Stimulated activated CD4-positive, alpha-beta T cell treated with anti-CD3 and anti-CD28 coated beads, Interleukin-1b, Interleukin-23, amount 100 ng/mL, for 1 hour (primary cell): ENCODE measurements at regions not wholly inside any gene's neighbourhood (a gene's known extent, or its start where the extent isn't known, plus 50 kb on each side); places are given as distances from the start of the nearest gene placed in this dataset.

Experiments
- DNase-seq, 2 donors: peaks; one replicate each; pipeline ENCODE4 v3.0.0-alpha.2; 2020; ENCODE audit warnings: low read depth in 2 of 2

GRCh38 chrX:39504850-39505259, 592.9 kb downstream of the BCOR start:
- no peak for DNase-seq

GRCh38 chrX:39506131-39506530, 591.6 kb downstream of the BCOR start:
- DNase-seq, result no peak

GRCh38 chrX:39507034-39507433, 590.7 kb downstream of the BCOR start:
- no peak for DNase-seq

- no peak for DNase-seq
These were observed 590.0 kb downstream of the BCOR start for GRCh38 chrX:39507617-39508299.

- DNase-seq, result no peak
These were observed 589.5 kb downstream of the BCOR start for GRCh38 chrX:39508300-39508692.

DNA sequence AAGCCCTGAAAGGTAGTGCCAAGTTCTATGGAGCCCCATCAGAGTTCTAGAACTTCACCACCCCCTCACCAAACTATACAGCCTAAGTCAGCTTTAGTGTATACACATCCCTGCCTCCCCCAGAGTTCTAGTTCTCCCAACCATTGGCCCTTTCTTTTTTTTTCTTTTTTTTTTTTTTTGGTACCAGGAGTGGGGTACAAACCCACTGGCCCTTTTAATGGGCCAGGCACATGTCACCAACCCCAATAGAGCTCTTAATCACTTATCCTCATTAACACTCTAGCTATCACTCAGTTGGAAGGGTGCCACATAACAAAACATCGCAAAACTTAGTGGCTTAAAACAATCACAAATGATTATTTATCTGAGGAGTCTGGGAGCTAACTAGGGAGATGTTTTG, 588.6 kb downstream of the BCOR start:
- DNase-seq, result no peak

DNA sequence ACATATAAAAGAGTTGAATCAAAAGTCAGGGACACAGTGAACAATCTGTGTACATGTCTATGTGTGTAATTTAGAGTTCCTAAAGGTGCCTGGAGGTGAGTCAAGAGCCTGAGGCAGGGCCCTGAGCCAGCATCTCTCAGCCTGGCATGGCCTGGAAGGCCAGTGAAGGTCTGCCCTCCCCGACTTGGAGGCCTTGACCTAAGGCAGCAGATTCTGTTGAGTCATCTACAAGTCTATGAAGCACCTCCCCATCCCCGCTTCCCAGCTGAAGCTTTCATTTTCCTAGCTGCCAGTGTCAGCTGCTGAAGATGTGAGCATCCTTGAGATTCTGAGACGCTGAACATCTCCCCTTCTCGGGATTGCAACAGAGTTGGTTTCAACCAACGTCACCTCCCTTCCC, 583.9 kb downstream of the BCOR start:
- DNase-seq, result no peak

DNA sequence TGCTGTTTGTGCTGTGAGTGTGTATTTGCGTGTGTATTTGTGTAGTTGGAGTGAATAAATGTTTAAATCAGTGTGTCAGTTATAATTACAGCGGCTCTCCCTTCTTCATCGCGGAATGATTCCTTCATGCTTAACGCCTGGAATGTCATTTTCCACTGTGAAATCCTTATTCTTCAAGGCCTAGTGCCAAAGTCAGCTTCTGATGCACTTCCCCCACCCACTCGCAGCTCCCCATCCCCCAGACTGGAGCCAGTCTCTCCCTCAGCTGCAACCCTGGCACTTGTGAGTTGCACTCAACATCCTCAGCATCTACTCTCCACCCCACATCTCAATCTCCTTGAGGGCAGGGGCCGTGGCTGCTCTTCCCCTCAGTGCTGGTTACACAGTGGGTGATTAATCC, 583.0 kb downstream of the BCOR start:
- no peak for DNase-seq

- DNase-seq, result no peak
These were observed 581.3 kb downstream of the BCOR start for GRCh38 chrX:39516427-39516841.

- DNase-seq, result no peak
These were observed 579.2 kb downstream of the BCOR start for GRCh38 chrX:39518476-39519029.

- no peak for DNase-seq
These were observed 578.7 kb downstream of the BCOR start for GRCh38 chrX:39519030-39519488.

- DNase-seq, result no peak
These were observed 578.0 kb downstream of the BCOR start for GRCh38 chrX:39519566-39520301.

DNA sequence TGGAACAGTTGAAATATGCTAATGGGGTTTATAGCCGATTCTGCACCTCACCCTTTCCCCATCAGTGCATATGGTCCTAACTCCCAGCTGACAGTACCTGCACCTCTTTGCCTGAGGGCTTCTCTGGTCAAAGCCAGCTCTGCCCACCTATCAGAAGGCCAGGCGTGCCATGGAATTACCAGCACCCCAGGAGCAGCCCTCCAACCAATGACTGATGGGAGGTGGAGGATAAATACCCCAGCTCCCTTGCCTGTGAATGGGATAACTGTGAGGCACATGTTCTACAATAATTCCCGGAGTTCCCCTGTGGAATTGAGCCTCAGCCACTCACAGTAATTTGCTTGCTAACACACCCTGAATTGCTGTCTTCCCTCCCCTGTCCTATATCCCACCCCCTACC, 572.0 kb downstream of the BCOR start:
- no peak for DNase-seq

- no peak for DNase-seq
These were observed 570.7 kb downstream of the BCOR start for GRCh38 chrX:39527025-39527424.

GRCh38 chrX:39528161-39528916, 569.4 kb downstream of the BCOR start:
- no peak for DNase-seq

- DNase-seq, result no peak
These were observed 565.0 kb downstream of the BCOR start for GRCh38 chrX:39532761-39533160.

GRCh38 chrX:39534949-39535348, 562.8 kb downstream of the BCOR start:
- no peak for DNase-seq

- no peak for DNase-seq
These were observed 561.5 kb downstream of the BCOR start for GRCh38 chrX:39536211-39536610.

DNA sequence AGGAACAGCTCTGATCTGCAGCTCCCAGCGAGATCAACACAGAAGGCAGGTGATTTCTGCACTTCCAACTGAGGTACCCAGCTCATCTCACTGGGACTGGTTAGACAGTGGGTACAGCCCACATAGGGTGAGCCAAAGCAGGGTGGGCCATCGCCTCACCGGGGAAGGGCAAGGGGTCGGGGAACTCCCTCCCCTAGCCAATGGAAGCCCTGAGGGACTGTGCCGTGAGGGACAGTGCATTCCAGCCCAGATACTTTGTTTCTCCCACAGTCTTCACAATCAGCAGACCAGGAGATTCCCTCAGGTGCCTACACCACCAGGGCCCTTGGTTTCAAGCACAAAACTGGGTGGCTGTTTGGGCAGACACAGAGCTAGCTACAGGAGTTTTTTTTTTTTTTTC, 555.9 kb downstream of the BCOR start:
- no peak for DNase-seq

DNA sequence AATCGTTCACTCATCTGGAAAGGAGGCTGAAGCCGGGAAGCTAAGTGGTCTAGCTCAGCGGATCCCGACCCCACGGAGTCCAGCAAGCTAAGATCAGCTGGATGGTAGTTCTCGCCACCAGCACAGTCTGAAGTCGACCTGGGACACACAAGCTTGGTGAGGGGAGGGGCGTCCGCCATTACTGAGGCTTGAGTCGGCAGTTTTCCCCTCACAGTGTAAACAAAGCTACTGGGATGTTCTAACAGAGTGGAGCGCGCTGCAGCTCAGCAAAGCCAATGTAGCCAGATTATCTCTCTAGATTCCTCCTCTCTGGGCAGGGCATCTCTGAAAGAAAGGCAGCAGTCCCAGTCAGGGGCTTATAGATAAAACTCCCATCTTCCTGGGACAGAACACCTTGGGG, 555.4 kb downstream of the BCOR start:
- DNase-seq, result no peak

DNA sequence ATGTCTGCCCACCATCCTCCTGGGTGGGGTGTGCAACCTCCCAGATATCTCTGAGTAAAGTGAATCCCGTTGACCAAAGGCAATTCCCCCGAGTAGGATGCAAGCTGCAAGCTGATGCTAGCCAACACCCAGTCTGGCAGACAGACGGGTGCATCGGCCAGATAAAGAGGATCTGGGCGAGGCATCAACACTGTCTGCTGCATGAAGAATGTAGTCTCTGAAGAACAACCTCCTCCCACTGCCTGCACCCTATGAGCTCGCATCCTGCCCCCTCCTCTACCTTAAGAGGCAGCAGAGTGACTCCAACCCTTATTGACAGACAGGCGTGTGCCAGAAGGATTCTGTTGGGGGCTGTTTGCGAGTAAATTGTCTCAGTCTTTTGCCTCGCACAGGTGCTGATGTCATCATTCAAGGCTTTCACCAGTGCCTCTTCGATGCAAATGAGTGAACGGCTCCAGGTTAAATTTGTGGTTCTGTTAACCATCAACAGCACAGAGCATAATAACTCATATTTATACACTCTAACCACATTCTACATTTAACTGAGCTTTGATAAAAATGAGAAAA, 546.9 kb downstream of the BCOR start:
- no peak for DNase-seq

DNA sequence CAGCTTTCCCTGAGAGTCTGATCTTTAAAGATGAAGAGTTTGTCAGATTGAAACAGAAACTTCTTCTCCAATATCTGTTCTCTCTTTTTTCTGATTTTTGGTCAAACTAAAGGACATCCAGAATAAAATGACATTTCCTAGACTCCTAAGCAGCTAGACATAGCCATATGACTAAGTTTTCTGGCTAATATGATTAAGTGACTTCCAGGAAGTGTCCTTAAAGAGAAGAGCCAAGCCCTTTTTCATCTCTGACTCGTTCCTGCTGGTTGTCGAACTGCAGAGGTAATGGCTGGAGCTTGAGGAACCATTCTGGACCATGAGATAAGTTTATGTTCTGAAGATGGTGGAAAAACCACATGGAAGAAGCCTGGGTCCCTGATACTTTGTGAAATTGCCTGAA, 546.0 kb downstream of the BCOR start:
- DNase-seq, result no peak
